HepG2 (cell line): ENCODE measurements at regions not wholly inside any gene's neighbourhood (a gene's known extent, or its start where the extent isn't known, plus 50 kb on each side); places are given as distances from the start of the nearest gene placed in this dataset.

Experiments
- ATAC-seq: fragments of 200-7000 bp; cut with Tn5 transposase; 3 replicates; pipeline ENCODE4 v1.9.1; 2020; ENCODE audit warnings: mild to moderate bottlenecking, moderate library complexity
- BruUV-seq: library from RNA; stranded (reverse); fragments of 400-500 nt; replicated peaks from 2 replicates; lab custom pipeline; 2021; lab: Mats Ljungman, UMichigan
- CTCF ChIA-PET: fragments of 300-600 bp; formaldehyde crosslinking; extraction: SDS; loops from one replicate; lab custom pipeline; 2021; ENCODE audit warnings: low total read pairs, inconsistent platforms, low intra/inter-chr PET ratio; lab: Yijun Ruan, JAX
- POLR2A ChIA-PET: fragments of 350-600 bp; sonication (Branson Sonifier 250); formaldehyde crosslinking; loops from one replicate; lab custom pipeline; 2020; ENCODE audit warnings: antibody characterized with exemption, inconsistent platforms; lab: Yijun Ruan, JAX
- DNase-seq: peaks from one replicate; pipeline ENCODE4 v3.0.0-alpha.2; 2015; ENCODE audit warnings: low spot score
- FAIRE-seq: peaks from 3 replicates; lab custom pipeline; 2011; peaks lifted over from hg19 to GRCh38; lab: Jason Lieb, UNC
- H2AFZ ChIP-seq: one replicate; pipeline ENCODE4 v1.6.1; 2011; ENCODE audit warnings: low read length, inconsistent platforms
- H3K27ac ChIP-seq: fragments of 300-600 bp; 3 replicates; pipeline ENCODE4 v1.8.0; 2011; ENCODE audit warnings: mixed run types, mild to moderate bottlenecking, mixed read lengths, low read length, inconsistent platforms; ENCODE audit not compliant: insufficient read depth; ENCODE audit errors: extremely low read length
- H3K27me3 ChIP-seq, 2 experiments: fragments of 200-600 bp in 1 of 2; 2 replicates in 1 of 2; 3 replicates in 1 of 2; pipeline versions ENCODE4 v1.6.0 to v1.8.0; 2011; ENCODE audit warnings: low read length in 2 of 2, mild to moderate bottlenecking in 2 of 2, moderate library complexity in 2 of 2, inconsistent platforms in 1 of 2; ENCODE audit not compliant: insufficient read depth in 2 of 2, control insufficient read depth in 1 of 2
- H3K36me3 ChIP-seq, 2 experiments: fragments of 200-600 bp in 1 of 2; replicated peaks in 1 of 2; 2 replicates in 1 of 2; 3 replicates in 1 of 2; pipeline versions ENCODE4 v1.5.1 to v1.8.0; 2011; ENCODE audit warnings: low read length in 2 of 2, inconsistent platforms in 1 of 2; ENCODE audit not compliant: insufficient read depth in 2 of 2, control insufficient read depth in 1 of 2
- H3K4me1 ChIP-seq: 2 replicates; pipeline ENCODE4 v1.5.1; 2012; ENCODE audit warnings: low read length, inconsistent platforms; ENCODE audit not compliant: insufficient read depth
- H3K4me2 ChIP-seq: 2 replicates; pipeline ENCODE4 v1.6.0; 2011; ENCODE audit warnings: low read depth, low read length, inconsistent platforms
- H3K4me3 ChIP-seq, 3 experiments: fragments of 200-600 bp in 1 of 3; sonication (generic), shearing (Covaris generic) in 1 of 3; replicated peaks in 1 of 3; 2 replicates each; pipeline ENCODE4 v1.5.1; 2011 to 2016; ENCODE audit warnings: low read length in 3 of 3, inconsistent platforms in 2 of 3, low read depth in 2 of 3, mild to moderate bottlenecking in 2 of 3, control low read depth in 1 of 3, mixed read lengths in 1 of 3; ENCODE audit not compliant: insufficient read depth in 1 of 3
- H3K79me2 ChIP-seq: one replicate; pipeline ENCODE4 v1.6.1; 2011; ENCODE audit warnings: low read length, inconsistent platforms; ENCODE audit not compliant: insufficient read depth
- H3K9ac ChIP-seq: 2 replicates; pipeline ENCODE4 v1.6.0; 2011; ENCODE audit warnings: mild to moderate bottlenecking, low read depth, low read length, inconsistent platforms; ENCODE audit not compliant: insufficient read depth
- H3K9me3 ChIP-seq: 2 replicates; pipeline ENCODE4 v1.5.1; 2012; ENCODE audit warnings: mild to moderate bottlenecking, low read length
- H4K20me1 ChIP-seq: 2 replicates; pipeline ENCODE4 v1.6.0; 2011; ENCODE audit warnings: inconsistent platforms, mild to moderate bottlenecking, low read length, moderate library complexity; ENCODE audit not compliant: insufficient read depth
- CBX2 ChIP-seq, 2 experiments: fragments of 200-600 bp in 1 of 2; sonication (generic); formaldehyde crosslinking in 1 of 2; IDR thresholded peaks; 2 replicates each; pipeline versions ENCODE4 v1.7.0 to v1.8.1; 2018 to 2022; ENCODE audit warnings: low read depth in 2 of 2, low read length in 1 of 2, mild to moderate bottlenecking in 1 of 2, missing genetic modification reagents in 1 of 2
- ERF ChIP-seq: IDR thresholded peaks from 2 replicates; pipeline ENCODE4 v1.6.1; 2018; ENCODE audit warnings: missing biosample characterization, missing genetic modification reagents
- KLF9 ChIP-seq: IDR thresholded peaks from 2 replicates; pipeline ENCODE4 v1.6.1; 2016; ENCODE audit warnings: low read depth
- NR2F1 ChIP-seq, 2 experiments: fragments of 450-650 bp in 1 of 2; formaldehyde crosslinking in 1 of 2; IDR thresholded peaks; 2 replicates each; pipeline versions ENCODE4 v1.5.0 to v1.6.1; 2016 to 2020; ENCODE audit warnings: mild to moderate bottlenecking in 1 of 2, missing compliant biosample characterization in 1 of 2, missing genetic modification reagents in 1 of 2, moderate library complexity in 1 of 2
- PCBP2 ChIP-seq: fragments of 200-400 bp; formaldehyde crosslinking; optimal IDR thresholded peaks from 2 replicates; pipeline ENCODE3; 2018; ENCODE audit warnings: low read length, low read depth; ENCODE audit not compliant: poor library complexity, severe bottlenecking
- RFXANK ChIP-seq: IDR thresholded peaks from 2 replicates; pipeline ENCODE4 v1.6.1; 2016
- TRIM22 ChIP-seq: fragments of 450-650 bp; IDR thresholded peaks from 2 replicates; pipeline ENCODE4 v1.6.1; 2017
- ZBTB25 ChIP-seq: IDR thresholded peaks from 2 replicates; pipeline ENCODE4 v1.6.1; 2018; ENCODE audit warnings: missing genetic modification reagents
- ZNF766 ChIP-seq: sonication (generic); formaldehyde crosslinking; IDR thresholded peaks from 2 replicates; pipeline ENCODE4 v1.5.0; 2020; ENCODE audit warnings: missing genetic modification reagents, borderline replicate concordance
- WGBS: methylation state at CpG from one replicate; pipeline ENCODE4 v1.1.6; 2017; ENCODE audit warnings: low lambda C conversion rate; 5-methylcytosine and 5-hydroxymethylcytosine counted together
- in situ Hi-C: cut with HindIII; loops from 2 replicates; pipeline ENCODE4 v1.10.0; 2017; ENCODE audit warnings: low pct_unique_long_range_greater_than_20kb; ENCODE audit not compliant: extremely low pct_ligation_motif_present
- intact Hi-C: fragments of 100-400 bp; cut with micrococcal nuclease; formaldehyde crosslinking; loops from one replicate; pipeline ENCODE4 v1.10.0; 2022; ENCODE audit not compliant: unreplicated experiment
- TF ChIP-seq, protein P1 (sequence below): sonication (generic); formaldehyde crosslinking; IDR thresholded peaks from 2 replicates; pipeline ENCODE4 v1.4.0; 2020; ENCODE audit warnings: mild to moderate bottlenecking, missing genetic modification reagents, borderline replicate concordance

- POLR2A ChIA-PET: no interaction called here
- Histone ChIP-seq H3K27me3 (no peaks in the 10 kb centered on the region), H4K20me1 (no peaks in the 10 kb centered on the region), H3K9me3 (no peaks in the 10 kb centered on the region), H3K9ac (no peak overlapping the region), H3K36me3 (no peaks in the 10 kb centered on the region), H3K79me2 (no peaks in the 10 kb centered on the region), H3K4me2 (no peak overlapping the region), H2AFZ (no peak overlapping the region), H3K4me1 (no peaks in the 10 kb centered on the region), H3K4me3 (no peak overlapping the region), H3K27ac (no peak overlapping the region)
- no TSS peak for BruUV-seq
- FAIRE-seq (no peak), DNase-seq (no peak), ATAC-seq (no peak)
- intact Hi-C loops: no loop called here
- CTCF ChIA-PET: no interaction called here
- in situ Hi-C loops: no loop called here
- WGBS: 6% methylated on average over 2 of the region's 2 CpGs
- TF ChIP-seq KLF9 (no peak), RFXANK (CRISPR knock-in tag) (no peak)
Measured at GRCh38 chr2:163171786-163172530, 333.4 kb upstream of the KCNH7 start.

GRCh38 chr2:163157891-163158496 is 319.4 kb upstream of the KCNH7 start:
- H3K79me2 ChIP-seq: no peaks in the 10 kb centered on the region
- H3K27me3 ChIP-seq: no peaks in the 10 kb centered on the region
- FAIRE-seq: no peak
- 27% methylated on average over 1 of the region's 1 CpG for WGBS
- ATAC-seq: no peak
- ChIA-PET CTCF (no interaction called here), POLR2A (no interaction called here)
- no peaks in the 10 kb centered on the region for H3K9me3 ChIP-seq
- H3K9ac ChIP-seq: no peak overlapping the region
- H2AFZ ChIP-seq: no peak overlapping the region
- DNase-seq: no peak
- H3K36me3 ChIP-seq: no peaks in the 10 kb centered on the region
- H3K4me2 ChIP-seq: no peak overlapping the region
- no peaks in the 10 kb centered on the region for H3K4me1 ChIP-seq
- no peaks in the 10 kb centered on the region for H4K20me1 ChIP-seq
- BruUV-seq: no TSS peak
- no peak overlapping the region for H3K4me3 ChIP-seq
- intact Hi-C loops (loop anchor here (10.0 kb wide), 2 partner anchors 1337 to 1447 kb away; no protein-coding TSS in a partner anchor), in situ Hi-C loops (no loop called here)
- H3K27ac ChIP-seq: no peak overlapping the region
- TF ChIP-seq PCBP2 (no peak), TRIM22 (no peak), NR2F1 (CRISPR knock-in tag; IDR thresholded peaks at IDR 0.05) (no peak), CBX2 (IDR thresholded peaks at IDR 0.05; ENCODE audit: low read depth, low read length) (no peak), CBX2 (CRISPR knock-in tag; IDR thresholded peaks at IDR 0.05; ENCODE audit: low read depth) (no peak), ZBTB25 (CRISPR knock-in tag) (no peak), ZNF766 (CRISPR knock-in tag) (no peak), ERF (no peak)
- TF ChIP-seq, protein P1, sequence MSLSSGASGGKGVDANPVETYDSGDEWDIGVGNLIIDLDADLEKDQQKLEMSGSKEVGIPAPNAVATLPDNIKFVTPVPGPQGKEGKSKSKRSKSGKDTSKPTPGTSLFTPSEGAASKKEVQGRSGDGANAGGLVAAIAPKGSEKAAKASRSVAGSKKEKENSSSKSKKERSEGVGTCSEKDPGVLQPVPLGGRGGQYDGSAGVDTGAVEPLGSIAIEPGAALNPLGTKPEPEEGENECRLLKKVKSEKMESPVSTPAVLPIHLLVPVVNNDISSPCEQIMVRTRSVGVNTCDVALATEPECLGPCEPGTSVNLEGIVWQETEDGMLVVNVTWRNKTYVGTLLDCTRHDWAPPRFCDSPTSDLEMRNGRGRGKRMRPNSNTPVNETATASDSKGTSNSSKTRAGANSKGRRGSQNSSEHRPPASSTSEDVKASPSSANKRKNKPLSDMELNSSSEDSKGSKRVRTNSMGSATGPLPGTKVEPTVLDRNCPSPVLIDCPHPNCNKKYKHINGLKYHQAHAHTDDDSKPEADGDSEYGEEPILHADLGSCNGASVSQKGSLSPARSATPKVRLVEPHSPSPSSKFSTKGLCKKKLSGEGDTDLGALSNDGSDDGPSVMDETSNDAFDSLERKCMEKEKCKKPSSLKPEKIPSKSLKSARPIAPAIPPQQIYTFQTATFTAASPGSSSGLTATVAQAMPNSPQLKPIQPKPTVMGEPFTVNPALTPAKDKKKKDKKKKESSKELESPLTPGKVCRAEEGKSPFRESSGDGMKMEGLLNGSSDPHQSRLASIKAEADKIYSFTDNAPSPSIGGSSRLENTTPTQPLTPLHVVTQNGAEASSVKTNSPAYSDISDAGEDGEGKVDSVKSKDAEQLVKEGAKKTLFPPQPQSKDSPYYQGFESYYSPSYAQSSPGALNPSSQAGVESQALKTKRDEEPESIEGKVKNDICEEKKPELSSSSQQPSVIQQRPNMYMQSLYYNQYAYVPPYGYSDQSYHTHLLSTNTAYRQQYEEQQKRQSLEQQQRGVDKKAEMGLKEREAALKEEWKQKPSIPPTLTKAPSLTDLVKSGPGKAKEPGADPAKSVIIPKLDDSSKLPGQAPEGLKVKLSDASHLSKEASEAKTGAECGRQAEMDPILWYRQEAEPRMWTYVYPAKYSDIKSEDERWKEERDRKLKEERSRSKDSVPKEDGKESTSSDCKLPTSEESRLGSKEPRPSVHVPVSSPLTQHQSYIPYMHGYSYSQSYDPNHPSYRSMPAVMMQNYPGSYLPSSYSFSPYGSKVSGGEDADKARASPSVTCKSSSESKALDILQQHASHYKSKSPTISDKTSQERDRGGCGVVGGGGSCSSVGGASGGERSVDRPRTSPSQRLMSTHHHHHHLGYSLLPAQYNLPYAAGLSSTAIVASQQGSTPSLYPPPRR (CRISPR knock-in tag): no peak
